GM23248 (cell line): ENCODE measurements at regions not wholly inside any gene's neighbourhood (a gene's known extent, or its start where the extent isn't known, plus 50 kb on each side); places are given as distances from the start of the nearest gene placed in this dataset.

ENCODE experiments used
- DNase-seq: peaks from one replicate; pipeline ENCODE4 v3.0.0-alpha.2; 2015
- H2AFZ ChIP-seq: fragments of 200-600 bp; sonication (generic); 2 replicates; pipeline ENCODE4 v1.6.1; 2016; ENCODE audit warnings: antibody characterized with exemption
- H3F3A ChIP-seq: fragments of 200-600 bp; sonication (generic); 2 replicates; pipeline ENCODE4 v1.6.1; 2016; ENCODE audit warnings: mild to moderate bottlenecking, antibody characterized with exemption, mixed run types; ENCODE audit not compliant: insufficient read depth
- H3K27ac ChIP-seq: fragments of 200-600 bp; sonication (generic); 2 replicates; pipeline ENCODE4 v1.5.1; 2016; ENCODE audit warnings: mild to moderate bottlenecking
- H3K27me3 ChIP-seq: fragments of 200-600 bp; sonication (generic); replicated peaks from 2 replicates; pipeline ENCODE4 v1.6.1; 2016; ENCODE audit warnings: mild to moderate bottlenecking; ENCODE audit not compliant: insufficient read depth
- H3K36me3 ChIP-seq: fragments of 200-600 bp; sonication (generic); 2 replicates; pipeline ENCODE4 v1.6.1; 2016; ENCODE audit warnings: low read depth, mild to moderate bottlenecking
- H3K4me1 ChIP-seq: fragments of 200-600 bp; sonication (generic); 2 replicates; pipeline ENCODE4 v1.6.1; 2016; ENCODE audit warnings: mild to moderate bottlenecking; ENCODE audit not compliant: insufficient read depth
- H3K4me2 ChIP-seq: fragments of 200-600 bp; sonication (generic); one replicate; pipeline ENCODE4 v1.6.1; 2016; ENCODE audit warnings: mild to moderate bottlenecking; ENCODE audit not compliant: unreplicated experiment
- H3K4me3 ChIP-seq: fragments of 200-600 bp; sonication (generic); 2 replicates; pipeline ENCODE4 v1.5.1; 2016; ENCODE audit warnings: mild to moderate bottlenecking
- H3K79me2 ChIP-seq: fragments of 200-600 bp; sonication (generic); 2 replicates; pipeline ENCODE4 v1.6.1; 2016; ENCODE audit warnings: mild to moderate bottlenecking; ENCODE audit not compliant: insufficient read depth
- H3K9ac ChIP-seq: fragments of 200-600 bp; sonication (generic); 2 replicates; pipeline ENCODE4 v1.6.1; 2016; ENCODE audit warnings: mild to moderate bottlenecking
- H3K9me2 ChIP-seq: fragments of 200-600 bp; sonication (generic); 2 replicates; pipeline ENCODE4 v1.6.1; 2016; ENCODE audit warnings: mixed run types, mild to moderate bottlenecking, moderate library complexity; ENCODE audit not compliant: insufficient read depth
- H3K9me3 ChIP-seq: fragments of 200-600 bp; sonication (generic); one replicate; pipeline ENCODE4 v1.6.1; 2017; ENCODE audit warnings: low read depth
- H4K20me1 ChIP-seq: fragments of 200-600 bp; sonication (generic); 2 replicates; pipeline ENCODE4 v1.6.0; 2016; ENCODE audit not compliant: insufficient read depth
- EZH2 ChIP-seq: fragments of 200-600 bp; sonication (generic); IDR thresholded peaks from 2 replicates; pipeline ENCODE4 v1.6.1; 2018; ENCODE audit warnings: antibody characterized with exemption, mild to moderate bottlenecking; ENCODE audit not compliant: insufficient read depth, poor library complexity, severe bottlenecking
- EZH2phosphoT487 ChIP-seq: fragments of 200-600 bp; sonication (generic); IDR thresholded peaks from 2 replicates; pipeline ENCODE4 v1.6.1; 2018; ENCODE audit warnings: antibody characterized with exemption, moderate library complexity, mild to moderate bottlenecking, low read depth; ENCODE audit not compliant: insufficient read depth
- WGBS, 2 experiments: methylation state at CpG; one replicate each; pipeline ENCODE4 v1.1.6; 2015 to 2017; ENCODE audit warnings: low lambda C conversion rate in 2 of 2, low coverage in 1 of 2; ENCODE audit errors: missing lambda C conversion rate in 2 of 2; 5-methylcytosine and 5-hydroxymethylcytosine counted together
- in situ Hi-C: fragments of 300-500 bp; cut with MboI; formaldehyde crosslinking; loops from 2 replicates; pipeline ENCODE4 v1.15.0; 2020

- 48 to 55% methylated on average over 8 of the region's 8 CpGs for WGBS, 2 experiments
- TF ChIP-seq EZH2: no peak
- no peak for TF ChIP-seq EZH2phosphoT487
- no peak overlapping the region for H3K4me3 ChIP-seq
- H3K36me3 ChIP-seq: no peaks in the 10 kb centered on the region
- H3K27me3 ChIP-seq: 0 out of 2 replicates have a peak, but pooled peaks cover under 1% of the 10 kb centered on the region
- H3K4me1 ChIP-seq: no peaks in the 10 kb centered on the region
- no peaks in the 10 kb centered on the region for H4K20me1 ChIP-seq
- no peak for DNase-seq
- no peaks in the 10 kb centered on the region for H3K9me2 ChIP-seq
- no peak overlapping the region for H3K9ac ChIP-seq
- H3K27ac ChIP-seq: no peak overlapping the region
- in situ Hi-C loops: no loop called here
- H3K9me3 ChIP-seq: no peaks in the 10 kb centered on the region
- no peaks in the 10 kb centered on the region for H3F3A ChIP-seq
- H2AFZ ChIP-seq: no peak overlapping the region
- no peaks in the 10 kb centered on the region for H3K79me2 ChIP-seq
- no peak overlapping the region for H3K4me2 ChIP-seq
Measured at GRCh38 chr20:24359321-24360027, 110.0 kb upstream of the SYNDIG1 start.

DNA sequence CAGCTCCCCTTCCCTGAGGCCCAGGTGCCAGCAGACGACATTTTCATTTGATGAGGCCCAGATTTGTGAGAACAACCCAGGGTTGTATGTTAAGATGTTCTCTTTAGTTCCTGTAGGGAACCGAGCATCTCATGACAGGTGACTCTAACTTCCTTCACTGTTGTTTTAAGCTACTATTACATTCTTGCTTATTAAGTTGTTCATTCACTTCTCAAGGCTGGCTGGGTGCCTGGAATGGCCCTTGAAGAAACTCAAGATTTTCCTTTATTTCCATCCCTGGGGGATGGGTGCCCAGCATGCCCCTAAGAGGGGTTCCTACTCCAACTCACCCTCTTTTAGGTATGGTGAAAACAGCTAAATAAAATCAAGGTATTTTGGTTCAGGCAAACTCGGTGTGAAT is 111.5 kb upstream of the SYNDIG1 start:
- Histone ChIP-seq H3K4me2 (no peak overlapping the region), H3K36me3 (no peaks in the 10 kb centered on the region), H4K20me1 (no peaks in the 10 kb centered on the region), H3K9ac (no peak overlapping the region), H3K79me2 (no peaks in the 10 kb centered on the region), H3K27ac (no peak overlapping the region), H3K9me3 (no peaks in the 10 kb centered on the region), H3K9me2 (no peaks in the 10 kb centered on the region), H3K27me3 (no peaks in the 10 kb centered on the region), H3K4me1 (no peaks in the 10 kb centered on the region), H3F3A (no peaks in the 10 kb centered on the region), H2AFZ (no peak overlapping the region), H3K4me3 (no peak overlapping the region)
- TF ChIP-seq EZH2phosphoT487 (no peak), EZH2 (no peak)
- in situ Hi-C loops: no loop called here
- WGBS, 2 experiments: 29 to 30% methylated on average over 3 of the region's 3 CpGs
- DNase-seq: no peak

GRCh38 chr20:24357177-24357576 is 112.3 kb upstream of the SYNDIG1 start:
- Histone ChIP-seq H3F3A (no peaks in the 10 kb centered on the region), H2AFZ (no peak overlapping the region), H3K4me1 (no peaks in the 10 kb centered on the region), H4K20me1 (no peaks in the 10 kb centered on the region), H3K9ac (no peak overlapping the region), H3K79me2 (no peaks in the 10 kb centered on the region), H3K9me3 (no peaks in the 10 kb centered on the region), H3K27ac (no peak overlapping the region), H3K9me2 (no peaks in the 10 kb centered on the region), H3K36me3 (no peaks in the 10 kb centered on the region), H3K27me3 (no peaks in the 10 kb centered on the region), H3K4me3 (no peak overlapping the region), H3K4me2 (no peak overlapping the region)
- WGBS, 2 experiments: 57 to 60% methylated on average over 3 of the region's 3 CpGs
- TF ChIP-seq EZH2phosphoT487: no peak
- no peak for TF ChIP-seq EZH2
- in situ Hi-C loops: no loop called here
- DNase-seq: no peak

GRCh38 chr20:24353135-24353690 is 116.2 kb upstream of the SYNDIG1 start:
- H3K4me1 ChIP-seq: peaks cover 10% of the 10 kb centered on the region; the same call in 1 of the 2 replicates
- no peaks in the 10 kb centered on the region for H4K20me1 ChIP-seq
- H3K27ac ChIP-seq: no peak overlapping the region
- no peaks in the 10 kb centered on the region for H3K9me3 ChIP-seq
- TF ChIP-seq EZH2 (no peak), EZH2phosphoT487 (no peak)
- no peaks in the 10 kb centered on the region for H3K36me3 ChIP-seq
- H3F3A ChIP-seq: no peaks in the 10 kb centered on the region
- no peaks in the 10 kb centered on the region for H3K9me2 ChIP-seq
- H2AFZ ChIP-seq: no peak overlapping the region
- no peaks in the 10 kb centered on the region for H3K79me2 ChIP-seq
- H3K4me3 ChIP-seq: no peak overlapping the region
- no peak overlapping the region for H3K9ac ChIP-seq
- no peak for DNase-seq
- H3K4me2 ChIP-seq: no peak overlapping the region
- H3K27me3 ChIP-seq: no peaks in the 10 kb centered on the region
- 73 to 81% methylated on average over 4 of the region's 4 CpGs for WGBS, 2 experiments
- in situ Hi-C loops: no loop called here
